ENCODE measurements at regions not wholly inside any gene's neighbourhood (a gene's known extent, or its start where the extent isn't known, plus 50 kb on each side); places are given as distances from the start of the nearest gene placed in this dataset.

DNA sequence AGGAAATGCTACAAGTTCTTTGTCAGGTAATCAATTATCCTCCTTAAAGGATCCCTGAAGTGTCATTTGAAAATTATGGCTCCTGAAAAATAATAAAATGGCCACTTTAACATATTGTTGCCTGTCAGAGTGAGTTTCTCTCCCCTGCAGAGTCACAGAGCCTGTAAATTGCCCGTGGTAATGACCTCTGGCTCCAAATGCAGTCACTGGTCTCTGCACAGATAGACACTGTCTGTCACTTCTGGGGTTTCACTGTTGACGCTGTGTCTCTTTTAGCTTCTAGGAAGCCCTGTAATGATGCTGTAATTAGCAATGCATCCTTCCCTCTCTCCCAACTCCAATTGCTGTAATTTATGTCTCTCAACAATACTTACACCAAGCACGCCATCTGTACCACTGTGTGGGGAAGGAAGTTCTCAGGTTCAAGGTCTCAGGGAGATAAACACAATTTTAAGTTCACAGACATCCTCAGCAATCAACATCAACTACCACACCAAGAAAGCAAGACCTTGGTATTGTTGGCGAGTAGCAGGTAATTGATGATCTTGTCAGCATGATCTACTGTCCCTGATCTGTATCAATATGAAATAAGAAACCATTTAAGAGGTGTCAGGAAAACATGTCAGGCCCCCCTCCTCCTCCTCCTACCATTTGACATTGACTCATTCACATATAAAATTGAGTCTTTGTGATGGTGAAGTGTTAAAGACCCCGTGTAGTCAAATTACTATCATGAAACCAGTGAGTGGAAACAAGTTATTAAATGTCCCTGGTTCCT lies 91.2 kb upstream of the SULF2 start:
- Mint-ChIP-seq H3K27me3 (peaks cover 2% of the 10 kb centered on the region), H3K4me1 (ENCODE audit: low read depth) (no peaks in the 10 kb centered on the region), H3K4me3 (no peak overlapping the region), H3K27ac (no peak overlapping the region), H3K36me3 (ENCODE audit: low read depth) (no peaks in the 10 kb centered on the region), H3K9me3 (no peaks in the 10 kb centered on the region)
- ChIA-PET CTCF (interaction anchor here (0.9 kb wide), 1 partner anchor 24 kb away, joined by 3 read pairs; no protein-coding TSS in a partner anchor), POLR2A (no interaction called here)
- ATAC-seq (no peak), DNase-seq (no peak)
- intact Hi-C loops (cut with micrococcal nuclease), result no loop called here
- no peak for TF ChIP-seq CTCF (IDR thresholded peaks at IDR 0.05)

- Mint-ChIP-seq H3K27me3 (peaks cover 2% of the 10 kb centered on the region), H3K27ac (no peak overlapping the region), H3K4me3 (no peak overlapping the region), H3K36me3 (ENCODE audit: low read depth) (no peaks in the 10 kb centered on the region), H3K4me1 (ENCODE audit: low read depth) (no peaks in the 10 kb centered on the region), H3K9me3 (no peaks in the 10 kb centered on the region)
- no peak for DNase-seq
- ChIA-PET POLR2A (no interaction called here), CTCF (no interaction called here)
- ATAC-seq, result no peak
- no peak for TF ChIP-seq CTCF (IDR thresholded peaks at IDR 0.05)
- intact Hi-C loops (cut with micrococcal nuclease), result no loop called here
Observed at GRCh38 chr20:47875297-47876025, 90.2 kb upstream of the SULF2 start.

DNA sequence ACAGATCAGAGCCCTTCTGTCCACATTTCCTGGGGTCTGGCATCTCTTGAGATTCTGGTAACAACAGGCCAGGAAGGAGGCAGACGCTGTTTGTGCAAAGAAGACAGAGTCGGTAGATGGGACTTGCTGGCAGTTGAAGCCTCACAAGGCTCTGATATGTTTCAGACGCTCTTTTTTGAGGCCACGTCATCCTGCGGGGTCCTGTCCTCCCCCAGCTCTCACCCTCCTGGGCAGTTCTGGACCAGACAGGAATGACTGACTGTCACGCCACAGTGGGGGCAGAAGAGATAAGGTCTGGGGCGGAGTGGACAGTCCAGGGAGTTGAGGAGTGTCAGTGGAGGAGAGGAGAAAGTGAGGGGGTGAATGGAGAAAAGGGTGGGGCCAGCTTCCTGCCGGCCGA lies 87.1 kb upstream of the SULF2 start:
- no peak overlapping the region for H3K27ac Mint-ChIP-seq
- ATAC-seq (no peak), DNase-seq (no peak)
- no peaks in the 10 kb centered on the region for H3K36me3 Mint-ChIP-seq (ENCODE audit: low read depth)
- no peak for TF ChIP-seq CTCF (IDR thresholded peaks at IDR 0.05)
- H3K4me1 Mint-ChIP-seq (ENCODE audit: low read depth), result no peaks in the 10 kb centered on the region
- H3K4me3 Mint-ChIP-seq, result no peak overlapping the region
- ChIA-PET POLR2A (no interaction called here), CTCF (no interaction called here)
- no peaks in the 10 kb centered on the region for H3K9me3 Mint-ChIP-seq
- intact Hi-C loops (cut with micrococcal nuclease), result no loop called here
- no peaks in the 10 kb centered on the region for H3K27me3 Mint-ChIP-seq

- Mint-ChIP-seq H3K4me1 (ENCODE audit: low read depth) (no peaks in the 10 kb centered on the region), H3K27ac (no peak overlapping the region), H3K27me3 (peaks cover 3% of the 10 kb centered on the region), H3K4me3 (no peak overlapping the region), H3K9me3 (no peaks in the 10 kb centered on the region), H3K36me3 (ENCODE audit: low read depth) (no peaks in the 10 kb centered on the region)
- TF ChIP-seq CTCF (IDR thresholded peaks at IDR 0.05), result no peak
- ChIA-PET CTCF (no interaction called here), POLR2A (no interaction called here)
- no peak for DNase-seq
- no peak for ATAC-seq
- intact Hi-C loops (cut with micrococcal nuclease), result no loop called here
Observed at GRCh38 chr20:47870475-47870874, 85.2 kb upstream of the SULF2 start.

- H3K9me3 Mint-ChIP-seq, result no peaks in the 10 kb centered on the region
- DNase-seq (no peak), ATAC-seq (no peak)
- ChIA-PET CTCF (no interaction called here), POLR2A (no interaction called here)
- intact Hi-C loops (cut with micrococcal nuclease), result no loop called here
- H3K4me3 Mint-ChIP-seq, result no peak overlapping the region
- H3K27me3 Mint-ChIP-seq, result peaks cover 3% of the 10 kb centered on the region
- no peak overlapping the region for H3K27ac Mint-ChIP-seq
- no peak for TF ChIP-seq CTCF (IDR thresholded peaks at IDR 0.05)
- H3K4me1 Mint-ChIP-seq (ENCODE audit: low read depth), result no peaks in the 10 kb centered on the region
- H3K36me3 Mint-ChIP-seq (ENCODE audit: low read depth), result no peaks in the 10 kb centered on the region
Observed at GRCh38 chr20:47868744-47869143, 83.5 kb upstream of the SULF2 start.
